SU-DHL-6 (cell line): ENCODE measurements at regions not wholly inside any gene's neighbourhood (a gene's known extent, or its start where the extent isn't known, plus 50 kb on each side); places are given as distances from the start of the nearest gene placed in this dataset.

Experiments
- H2AFZ ChIP-seq: fragments of 200-600 bp; sonication (generic); 2 replicates; pipeline ENCODE4 v1.6.1; 2014; ENCODE audit warnings: low read depth, mild to moderate bottlenecking, moderate library complexity, mixed read lengths, antibody characterized with exemption, low read length; ENCODE audit not compliant: severe bottlenecking
- H3F3A ChIP-seq: fragments of 200-600 bp; shearing (Covaris generic); 2 replicates; pipeline ENCODE4 v1.6.0; 2016; ENCODE audit warnings: antibody characterized with exemption, mild to moderate bottlenecking; ENCODE audit not compliant: insufficient read depth
- H3K27ac ChIP-seq: fragments of 200-600 bp; sonication (generic); 2 replicates; pipeline ENCODE4 v1.5.1; 2016; ENCODE audit warnings: low read depth, mild to moderate bottlenecking, low read length, moderate library complexity, mixed read lengths
- H3K27me3 ChIP-seq: fragments of 200-600 bp; sonication (generic), shearing (Covaris generic); 2 replicates; pipeline ENCODE4 v1.6.0; 2014; ENCODE audit warnings: mild to moderate bottlenecking, low read length
- H3K36me3 ChIP-seq: fragments of 200-600 bp; sonication (generic); 2 replicates; pipeline ENCODE4 v1.6.1; 2014; ENCODE audit warnings: mild to moderate bottlenecking, low read length, mixed read lengths
- H3K4me2 ChIP-seq: fragments of 300-600, 200-600 bp; shearing (Covaris generic), sonication (generic); 2 replicates; pipeline ENCODE4 v1.6.0; 2014; ENCODE audit warnings: low read length, low read depth, mild to moderate bottlenecking; ENCODE audit not compliant: poor library complexity, severe bottlenecking
- H3K4me3 ChIP-seq: fragments of 200-600 bp; sonication (generic); 2 replicates; pipeline ENCODE4 v1.5.1; 2014; ENCODE audit warnings: antibody characterized with exemption, low read length, mild to moderate bottlenecking, mixed read lengths; ENCODE audit not compliant: insufficient read depth, poor library complexity, severe bottlenecking
- H3K79me2 ChIP-seq: fragments of 200-600 bp; sonication (generic); 2 replicates; pipeline ENCODE4 v1.6.1; 2014; ENCODE audit warnings: mild to moderate bottlenecking, low read length, moderate library complexity; ENCODE audit not compliant: insufficient read depth
- H3K9ac ChIP-seq: fragments of 200-600 bp; sonication (generic); 2 replicates; pipeline ENCODE4 v1.7.0; 2014; ENCODE audit warnings: mild to moderate bottlenecking, low read length
- H3K9me2 ChIP-seq: fragments of 200-600 bp; sonication (generic); replicated peaks from 2 replicates; pipeline ENCODE4 v1.6.1; 2014; ENCODE audit warnings: low read length; ENCODE audit not compliant: insufficient read depth
- H3K9me3 ChIP-seq: fragments of 200-600 bp; sonication (generic); 2 replicates; pipeline ENCODE4 v1.6.1; 2014; ENCODE audit warnings: low read length, mixed read lengths; ENCODE audit not compliant: insufficient read depth
- H4K20me1 ChIP-seq: fragments of 200-600 bp; sonication (generic); 2 replicates; pipeline ENCODE4 v1.6.1; 2014; ENCODE audit warnings: low read depth, mild to moderate bottlenecking, antibody characterized with exemption, low read length, moderate library complexity, mixed read lengths
- CTCF ChIP-seq: fragments of 200-600 bp; sonication (generic); IDR thresholded peaks from one replicate; pipeline ENCODE4 v1.5.1; 2017; ENCODE audit warnings: antibody characterized with exemption, mild to moderate bottlenecking, low read length, moderate library complexity; ENCODE audit not compliant: insufficient read depth, poor library complexity, severe bottlenecking
- EZH2phosphoT487 ChIP-seq: fragments of 200-600 bp; sonication (generic), shearing (Covaris generic); conservative IDR thresholded peaks from 2 replicates; pipeline ENCODE4 v1.6.1; 2018; ENCODE audit warnings: mild to moderate bottlenecking, antibody characterized with exemption, low read length, moderate library complexity, mixed read lengths

- Histone ChIP-seq H3K9me3 (no peaks in the 10 kb centered on the region), H3K79me2 (no peaks in the 10 kb centered on the region), H3K4me2 (no peak overlapping the region), H3K27me3 (no peaks in the 10 kb centered on the region), H3K36me3 (no peaks in the 10 kb centered on the region), H3K4me3 (no peak overlapping the region), H2AFZ (no peak overlapping the region), H3K9me2 (no peaks in the 10 kb centered on the region), H3K27ac (no peak overlapping the region), H4K20me1 (no peaks in the 10 kb centered on the region), H3F3A (no peaks in the 10 kb centered on the region), H3K9ac (no peak overlapping the region)
- TF ChIP-seq EZH2phosphoT487 (no peak), CTCF (no peak)
Observed at GRCh38 chr9:126157423-126157822, 169.2 kb upstream of the MVB12B start.

- H3K79me2 ChIP-seq, result no peaks in the 10 kb centered on the region
- H3K27ac ChIP-seq, result no peak overlapping the region
- no peaks in the 10 kb centered on the region for H3K9me3 ChIP-seq
- no peaks in the 10 kb centered on the region for H4K20me1 ChIP-seq
- no peaks in the 10 kb centered on the region for H3K27me3 ChIP-seq
- no peaks in the 10 kb centered on the region for H3K9me2 ChIP-seq
- no peak for TF ChIP-seq EZH2phosphoT487
- no peak for TF ChIP-seq CTCF
- no peaks in the 10 kb centered on the region for H3F3A ChIP-seq
- H2AFZ ChIP-seq, result no peak overlapping the region
- no peak overlapping the region for H3K4me2 ChIP-seq
- no peaks in the 10 kb centered on the region for H3K36me3 ChIP-seq
- H3K4me3 ChIP-seq, result no peak overlapping the region
- H3K9ac ChIP-seq, result no peak overlapping the region
Observed at GRCh38 chr9:126157826-126158587, 168.6 kb upstream of the MVB12B start.

- H3K27me3 ChIP-seq, result no peaks in the 10 kb centered on the region
Observed at GRCh38 chr9:126158588-126159429, 167.8 kb upstream of the MVB12B start.

More at GRCh38 chr9:126158588-126159429, 167.8 kb upstream of the MVB12B start:
- Histone ChIP-seq H3K4me3 (no peak overlapping the region), H3K9ac (no peak overlapping the region), H3K36me3 (no peaks in the 10 kb centered on the region), H2AFZ (no peak overlapping the region), H4K20me1 (no peaks in the 10 kb centered on the region), H3K27ac (no peak overlapping the region), H3K79me2 (no peaks in the 10 kb centered on the region), H3K9me2 (no peaks in the 10 kb centered on the region), H3F3A (no peaks in the 10 kb centered on the region), H3K9me3 (no peaks in the 10 kb centered on the region), H3K4me2 (no peak overlapping the region)
- TF ChIP-seq CTCF, result no peak
